Activated CD8-positive, alpha-beta memory T cell treated with anti-CD3 and anti-CD28 coated beads, Interleukin-2, amount 50 U/mL, for 48 hours (primary cell): ENCODE measurements at regions not wholly inside any gene's neighbourhood (a gene's known extent, or its start where the extent isn't known, plus 50 kb on each side); places are given as distances from the start of the nearest gene placed in this dataset.

ENCODE experiments used
- DNase-seq: peaks from one replicate; pipeline ENCODE4 v3.0.0-alpha.2; 2020

DNA sequence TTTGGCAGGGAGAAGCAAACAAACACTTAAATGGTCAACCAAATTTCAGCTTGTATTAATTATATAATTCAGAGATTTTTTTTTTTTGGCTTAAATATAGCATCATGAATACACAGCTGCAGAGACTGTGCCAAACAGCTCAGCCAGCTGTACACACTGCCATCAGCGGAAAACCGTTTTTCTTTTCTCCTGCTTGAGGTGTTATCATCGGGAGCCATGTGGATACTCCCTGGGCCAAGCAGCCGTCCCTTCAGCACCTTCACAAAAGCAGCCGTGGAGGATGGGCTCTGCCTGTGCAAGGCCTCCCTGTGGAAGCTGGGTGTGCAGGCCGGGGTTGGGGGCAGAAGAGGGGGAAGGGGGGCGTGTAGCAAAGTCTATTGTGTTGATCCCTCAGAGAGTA lies 85.0 kb downstream of the NUF2 start:
- DNase-seq: no peak

DNA sequence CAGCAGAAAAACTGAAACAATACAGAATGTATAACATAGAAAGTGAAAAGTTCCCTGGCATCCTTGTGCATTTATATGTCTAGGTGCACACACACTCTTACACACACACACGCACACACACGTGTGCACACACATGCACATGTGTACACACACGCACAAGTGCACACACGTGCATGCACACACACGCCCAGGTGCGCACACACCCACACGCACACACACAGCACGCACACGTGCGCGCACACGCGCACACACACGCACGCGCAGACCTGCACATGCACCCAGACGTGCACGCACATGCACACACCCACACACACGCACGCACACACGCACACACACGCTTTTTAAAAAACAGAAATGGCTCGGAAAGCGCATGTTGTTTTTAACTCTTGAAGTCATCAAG lies 86.5 kb downstream of the NUF2 start:
- no peak for DNase-seq

DNA sequence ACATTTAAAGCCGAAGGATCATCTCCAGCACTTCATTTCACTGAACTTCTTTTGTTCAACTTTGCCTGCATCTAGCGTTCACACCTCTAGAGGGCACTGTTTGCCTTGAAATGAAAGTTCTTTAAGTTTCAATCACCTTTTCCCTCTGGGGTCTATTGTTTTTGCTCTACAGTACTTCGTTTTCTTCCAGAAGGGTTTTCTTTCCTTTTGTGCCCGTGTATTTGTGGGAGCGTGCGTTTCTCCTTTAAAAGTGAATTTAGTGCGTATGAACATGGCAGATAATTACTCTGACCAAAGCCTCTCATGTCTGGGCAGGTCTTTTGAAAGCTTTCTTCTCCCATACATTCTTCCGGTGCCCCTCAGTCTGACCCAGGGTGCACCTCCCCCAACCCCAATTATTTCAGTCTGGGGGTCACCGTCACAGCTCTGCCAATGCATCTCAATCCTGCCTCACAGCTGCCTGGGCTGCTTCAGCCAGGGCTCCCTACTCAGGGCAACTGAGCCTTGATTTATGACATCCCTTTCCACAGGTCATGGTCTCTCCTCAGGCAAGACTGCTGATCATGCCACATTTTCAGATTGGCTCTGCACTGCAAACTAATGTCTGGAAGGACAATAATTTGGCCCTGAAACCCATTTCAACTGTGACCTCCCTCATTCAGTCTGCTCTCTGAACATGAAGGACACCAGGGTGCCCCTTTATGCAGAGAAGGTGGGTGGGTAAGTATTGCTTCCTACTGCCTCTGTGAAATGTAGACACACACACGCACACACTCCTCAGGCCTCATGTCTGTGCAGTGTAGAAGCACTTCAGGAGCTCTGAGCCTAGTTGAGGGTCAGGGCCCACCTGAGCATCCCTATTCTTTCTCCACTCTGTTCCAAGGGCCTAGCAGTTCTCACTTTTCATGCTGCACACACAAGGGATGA lies 88.6 kb downstream of the NUF2 start:
- peak; percentile 57 for DNase-seq

DNA sequence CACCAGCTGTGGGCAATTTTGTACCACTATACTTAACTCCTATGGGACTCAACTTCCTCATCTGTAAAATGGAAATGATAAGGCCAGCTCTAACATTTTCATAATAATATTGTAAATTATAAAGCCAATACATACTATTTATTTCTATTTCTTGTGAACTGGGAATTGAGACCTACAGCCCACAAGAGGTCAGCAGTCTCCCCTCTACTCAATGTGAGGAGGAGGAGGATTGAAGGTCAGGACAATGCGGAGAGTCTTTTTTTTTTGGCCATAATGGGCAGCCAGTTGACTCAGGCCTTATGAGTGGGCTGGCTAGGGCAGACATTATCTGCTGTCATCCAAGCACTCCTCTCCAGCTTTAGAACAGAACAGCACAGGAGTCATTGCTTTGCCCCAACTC lies 90.5 kb downstream of the NUF2 start:
- DNase-seq: no peak

DNA sequence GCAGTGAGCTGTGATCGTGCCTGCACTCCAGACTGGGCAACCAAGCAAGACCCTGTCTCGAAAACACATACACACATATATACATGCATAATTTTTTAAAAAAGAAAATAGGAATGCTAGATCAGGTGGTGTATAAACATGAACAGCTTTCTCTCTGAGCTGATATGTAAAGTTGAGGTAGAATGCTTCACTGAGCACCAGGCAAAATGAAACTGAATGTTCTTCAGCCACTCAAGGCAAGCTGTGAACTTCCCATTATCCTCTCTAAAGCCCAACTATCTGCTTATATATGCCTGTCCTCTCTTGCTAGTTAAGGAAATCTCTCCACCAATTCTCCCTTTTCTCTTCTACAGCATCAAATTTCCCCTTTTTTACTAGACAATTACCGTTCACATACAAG lies 93.0 kb downstream of the NUF2 start:
- no peak for DNase-seq

DNA sequence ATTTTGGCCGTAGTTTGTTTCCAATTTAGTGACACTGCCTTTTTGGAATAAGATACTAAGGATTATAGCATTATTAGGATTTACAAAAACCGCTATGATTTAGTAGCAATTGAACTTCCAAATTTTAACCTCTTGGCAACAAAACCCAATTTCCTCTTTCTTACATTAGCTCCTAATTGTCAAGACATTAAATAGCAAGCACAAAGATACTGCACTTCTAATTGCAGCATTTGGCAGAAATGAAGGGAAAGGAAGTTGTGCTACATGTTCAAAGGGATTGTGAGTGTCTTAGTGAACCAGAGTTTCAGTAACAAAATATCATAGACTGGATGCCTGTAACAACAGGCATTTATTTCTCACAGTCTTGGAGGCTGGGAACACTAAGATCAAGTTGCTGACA lies 99.9 kb downstream of the NUF2 start:
- DNase-seq: no peak

DNA sequence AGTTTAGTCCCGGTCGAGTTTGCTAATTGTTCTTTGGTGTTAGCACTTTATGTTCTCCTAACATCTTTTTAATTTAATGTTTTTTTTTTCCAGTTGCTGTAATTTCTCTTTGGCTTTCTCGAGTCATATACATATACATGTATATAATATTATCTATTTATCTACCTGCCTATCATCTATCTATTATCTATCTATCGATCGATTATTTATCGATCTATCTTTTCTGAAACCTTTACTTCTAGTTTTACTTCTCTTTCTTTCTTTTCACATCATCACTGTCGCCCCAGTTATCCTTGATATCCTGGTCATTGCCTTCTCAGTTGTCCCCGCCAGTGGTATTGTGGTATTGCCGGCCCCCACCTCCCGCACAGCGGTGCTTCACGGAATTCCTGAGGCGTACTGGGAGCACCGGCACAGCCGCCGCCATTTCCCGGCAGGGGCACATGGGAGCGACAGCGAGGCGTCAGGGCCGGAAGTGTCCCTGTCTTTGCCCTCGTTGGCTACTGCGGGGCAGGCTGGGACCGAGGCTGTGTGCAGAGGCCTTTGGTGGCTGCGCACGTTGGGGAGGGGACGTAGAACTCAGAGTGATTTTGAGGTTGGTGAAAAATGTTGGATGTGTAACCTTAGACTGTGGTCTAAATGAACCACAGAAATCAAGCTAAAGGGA lies 101.1 kb downstream of the NUF2 start:
- no peak for DNase-seq

DNA sequence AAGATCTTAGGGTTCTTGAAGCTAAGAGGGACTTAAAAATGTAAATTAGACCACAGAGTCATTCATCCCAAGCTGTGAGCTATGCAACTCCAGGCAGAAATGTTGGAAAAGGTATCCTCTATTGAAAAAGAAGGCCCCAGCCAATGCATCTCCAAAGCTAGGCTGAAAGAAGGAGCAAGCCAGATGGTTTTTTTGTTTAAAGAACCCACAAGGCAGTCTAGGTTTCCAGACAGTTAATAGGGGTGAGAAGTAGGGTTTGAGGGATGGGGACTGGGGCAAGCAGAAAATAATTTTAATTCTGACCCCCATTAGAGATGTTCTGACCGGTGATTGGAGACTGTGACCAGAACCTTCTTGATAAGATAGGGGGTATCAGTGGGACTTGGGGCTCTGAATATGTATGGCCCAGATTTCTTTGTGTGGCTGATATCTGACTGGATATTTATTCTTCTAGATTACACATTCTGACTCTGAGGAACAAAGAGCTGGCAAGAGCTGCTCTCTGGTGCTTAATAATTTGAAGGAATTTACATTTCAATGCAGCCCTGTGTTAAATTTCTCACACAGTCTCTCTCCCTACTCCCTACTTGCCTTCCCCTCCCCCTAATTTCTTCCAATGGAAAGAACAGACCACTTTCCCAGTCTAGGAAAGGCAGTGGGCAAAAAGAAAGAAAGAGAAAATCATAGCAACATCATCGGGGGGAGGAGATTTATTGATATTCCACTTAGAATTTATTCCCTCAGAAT lies 104.9 kb downstream of the NUF2 start:
- DNase-seq: no peak

DNA sequence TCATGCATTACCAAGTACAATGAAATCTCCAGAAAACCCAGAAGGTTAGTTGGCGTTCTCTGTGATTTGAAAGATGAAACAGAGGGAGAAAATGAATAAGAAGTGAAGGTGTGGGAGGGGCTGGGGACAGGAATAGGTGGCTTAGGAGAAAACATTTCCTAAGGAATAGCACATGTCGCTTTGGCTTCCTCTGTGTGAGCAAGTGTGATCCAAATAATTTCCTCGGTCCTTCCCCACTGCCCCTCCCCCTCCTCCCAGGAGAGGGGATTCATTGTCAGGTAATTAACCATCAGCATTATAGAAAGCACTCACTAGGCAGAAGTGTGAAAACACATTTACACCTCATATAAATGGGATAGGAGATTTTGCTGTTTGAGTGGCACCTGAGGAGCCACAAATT lies 105.5 kb downstream of the NUF2 start:
- no peak for DNase-seq

DNA sequence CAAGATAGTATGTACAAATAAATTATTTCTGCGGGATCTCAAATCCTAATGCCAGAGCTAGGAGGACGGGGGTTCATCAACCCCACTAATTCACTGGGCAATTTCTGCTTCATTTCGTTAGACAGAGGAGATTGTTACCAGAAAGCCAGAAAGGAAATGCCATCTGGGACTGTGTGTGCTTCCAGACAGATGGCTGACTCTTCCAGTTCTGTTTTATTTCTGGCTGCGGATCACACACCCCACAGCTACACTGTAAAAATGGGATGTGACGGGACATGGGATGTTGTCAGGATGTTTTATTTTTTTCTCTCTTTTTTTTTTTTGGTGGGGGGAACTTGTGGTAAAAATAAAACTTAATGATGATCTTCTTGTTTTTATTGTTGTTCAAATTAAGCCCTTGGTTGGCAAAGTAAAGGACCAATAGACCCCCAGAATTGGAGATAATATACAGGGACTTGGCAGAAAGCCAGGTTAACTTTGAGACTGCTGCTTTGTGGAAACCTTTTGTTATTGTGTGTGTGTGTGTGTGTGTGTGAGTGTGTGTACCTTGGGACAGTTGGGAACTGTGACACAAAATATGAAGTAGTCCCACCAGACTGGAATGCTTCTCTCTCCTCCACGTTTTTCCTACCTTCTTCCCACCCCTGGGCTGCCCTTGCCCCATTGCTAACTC lies 114.5 kb downstream of the NUF2 start:
- DNase-seq: no peak

DNA sequence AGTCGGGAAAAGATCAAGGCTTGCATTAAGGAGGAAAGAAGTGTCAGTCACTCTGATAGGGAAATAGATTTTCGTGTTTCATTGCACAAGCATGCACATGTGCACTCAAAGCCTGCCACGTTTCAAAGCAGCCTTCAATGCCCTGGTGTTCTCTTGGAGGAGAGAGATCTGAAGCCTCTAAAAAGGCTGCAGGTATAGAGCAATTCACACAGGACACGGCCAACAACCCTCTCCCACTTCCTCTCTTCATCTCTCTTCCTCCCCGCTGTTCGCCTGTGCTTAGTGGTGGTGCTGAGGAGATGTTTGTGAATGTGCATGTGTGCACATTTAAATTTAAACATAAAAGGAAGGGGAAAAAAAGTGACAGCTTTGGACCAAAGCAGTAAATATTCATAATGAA lies 117.7 kb downstream of the NUF2 start:
- DNase-seq: no peak

DNA sequence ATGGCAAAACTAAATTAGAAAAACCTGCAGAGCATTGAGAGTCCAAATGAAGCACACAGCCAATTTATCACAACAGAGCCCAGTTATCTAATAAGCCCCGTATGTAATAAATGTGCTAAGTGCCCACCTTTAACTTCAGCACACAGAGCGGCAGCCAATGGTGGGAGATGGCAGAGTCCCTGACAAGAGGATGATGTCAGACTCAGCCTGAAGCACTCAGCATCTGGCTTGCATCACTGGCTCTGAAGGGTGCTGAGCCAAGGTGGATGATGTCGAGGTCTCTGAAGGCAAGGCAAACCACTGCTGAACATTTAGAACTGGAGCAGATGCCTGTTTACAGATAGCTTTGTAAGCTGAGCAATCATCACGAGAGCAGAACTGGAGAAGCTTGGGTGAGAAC lies 118.3 kb downstream of the NUF2 start:
- DNase-seq: no peak

DNA sequence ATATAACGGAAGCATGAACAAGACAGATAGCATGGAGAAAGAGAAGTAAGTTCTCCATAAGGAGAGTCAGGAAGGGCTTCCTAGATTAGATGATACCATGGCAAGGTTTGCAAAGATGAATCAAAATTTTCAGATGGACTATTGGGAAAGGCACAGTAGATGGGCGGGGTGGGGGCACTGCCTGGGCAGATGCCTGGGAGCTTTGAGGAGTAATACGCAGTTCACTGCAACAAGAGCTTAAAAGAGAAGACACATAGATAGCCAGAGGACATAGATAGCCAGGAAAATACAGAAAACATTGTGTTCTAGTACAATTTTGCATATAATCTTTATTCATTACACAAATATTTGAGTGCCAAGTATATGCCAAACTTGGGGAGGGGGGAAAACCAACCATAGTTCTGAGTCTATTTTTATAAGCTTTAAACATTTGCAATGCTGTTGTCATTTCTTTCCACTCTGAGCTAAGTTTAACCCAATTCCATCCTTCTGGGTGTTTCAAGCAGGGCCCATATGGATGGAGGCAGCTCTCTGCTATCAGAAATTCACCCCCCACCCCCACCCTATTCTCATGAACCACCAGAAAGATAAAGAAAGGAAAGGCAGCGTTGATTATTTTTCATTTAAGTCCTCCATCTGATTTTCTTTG lies 120.6 kb downstream of the NUF2 start:
- no peak for DNase-seq

DNA sequence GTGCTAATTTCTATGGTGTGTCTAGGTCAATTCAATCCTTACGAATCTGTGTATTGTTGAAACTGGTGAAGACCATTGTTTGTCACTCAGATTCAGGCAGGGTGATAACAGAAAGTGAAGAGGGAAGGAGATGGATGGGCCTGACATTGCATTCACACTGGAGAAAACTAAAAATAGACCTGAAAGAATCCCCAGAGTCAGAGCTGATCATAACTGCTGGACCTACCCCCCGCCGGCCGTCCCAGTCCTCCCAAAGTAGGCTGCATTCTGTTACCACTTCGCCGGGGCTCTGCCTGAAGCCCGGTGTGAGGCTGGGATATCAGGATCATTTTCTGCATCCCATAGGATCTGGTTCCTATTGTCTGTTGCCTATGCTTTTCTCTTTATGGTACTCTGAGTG lies 121.1 kb downstream of the NUF2 start:
- no peak for DNase-seq

DNA sequence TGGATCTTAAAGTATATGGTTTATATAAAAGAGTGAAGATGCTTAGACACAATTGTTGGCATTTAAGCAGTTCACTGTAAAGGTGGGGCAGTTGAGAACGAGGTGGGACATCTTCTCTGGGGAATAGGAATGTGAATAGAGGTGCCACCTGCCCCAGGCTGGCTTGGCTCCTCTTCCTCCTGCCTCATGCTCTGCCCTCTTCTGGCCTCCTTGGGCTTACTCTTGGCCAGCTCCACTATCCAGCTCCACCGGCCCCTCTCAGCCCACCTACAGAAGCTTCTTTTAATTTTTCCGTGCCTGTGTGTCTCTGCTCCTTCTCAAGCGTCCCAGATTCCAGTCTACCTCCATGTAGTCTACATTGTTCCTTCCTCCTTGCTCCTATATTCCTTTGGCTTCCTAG lies 122.1 kb downstream of the NUF2 start:
- no peak for DNase-seq

DNA sequence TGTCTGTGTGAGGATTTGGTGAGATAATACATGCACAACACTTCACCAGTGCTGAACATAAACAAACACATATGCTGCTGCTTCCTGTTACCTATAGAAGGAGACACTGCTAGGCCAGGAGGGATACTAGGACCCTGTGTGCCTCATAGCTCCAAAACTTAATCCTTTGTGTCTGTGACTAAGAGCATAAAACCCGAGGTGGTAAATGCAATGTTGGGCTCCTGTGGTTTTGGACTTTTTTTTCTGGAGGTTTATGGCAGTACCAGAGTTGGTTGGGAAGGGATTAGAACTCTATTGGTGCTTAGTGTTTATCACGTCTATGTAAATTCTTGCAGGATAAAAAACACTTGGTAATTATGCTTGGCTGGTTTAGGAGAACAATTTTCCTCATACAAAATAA lies 122.9 kb downstream of the NUF2 start:
- no peak for DNase-seq

DNA sequence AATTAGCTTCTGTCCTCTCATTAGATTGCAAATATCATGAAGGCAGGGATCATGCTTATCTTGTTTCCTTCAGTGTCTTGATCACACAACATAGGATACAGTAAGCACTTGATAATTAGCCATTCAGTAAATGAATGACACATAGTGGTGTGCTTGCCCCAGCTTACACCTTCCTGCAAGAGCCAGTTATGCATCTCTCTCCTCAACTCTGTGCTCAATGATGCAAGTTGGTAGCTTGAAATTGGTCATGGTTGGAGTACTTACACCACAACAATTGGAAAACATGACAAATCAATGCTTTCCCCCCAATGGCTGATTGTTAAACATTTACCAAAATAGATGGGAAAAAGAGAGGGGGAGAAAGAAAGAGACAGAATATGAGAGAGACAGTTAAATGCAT lies 129.2 kb downstream of the NUF2 start:
- no peak for DNase-seq

DNA sequence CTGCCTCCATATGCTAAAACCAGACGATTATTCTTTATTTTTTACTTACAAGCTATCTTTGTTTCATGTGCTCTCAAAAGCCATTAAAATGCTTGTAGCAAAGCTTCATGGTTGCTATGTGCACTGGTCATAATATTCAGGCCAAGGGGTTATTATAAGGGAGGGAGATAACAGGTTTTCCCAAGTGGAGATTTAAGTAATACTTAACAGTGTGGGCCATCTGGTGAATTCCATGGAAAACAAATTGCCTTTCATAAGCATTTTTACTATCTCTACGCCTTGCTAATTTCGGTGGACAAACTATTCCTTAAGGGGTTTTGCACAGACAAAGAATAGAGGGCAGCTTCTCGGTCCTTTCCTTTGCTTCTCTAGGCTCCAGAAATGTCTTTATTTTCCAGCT lies 137.8 kb downstream of the NUF2 start:
- no peak for DNase-seq

DNA sequence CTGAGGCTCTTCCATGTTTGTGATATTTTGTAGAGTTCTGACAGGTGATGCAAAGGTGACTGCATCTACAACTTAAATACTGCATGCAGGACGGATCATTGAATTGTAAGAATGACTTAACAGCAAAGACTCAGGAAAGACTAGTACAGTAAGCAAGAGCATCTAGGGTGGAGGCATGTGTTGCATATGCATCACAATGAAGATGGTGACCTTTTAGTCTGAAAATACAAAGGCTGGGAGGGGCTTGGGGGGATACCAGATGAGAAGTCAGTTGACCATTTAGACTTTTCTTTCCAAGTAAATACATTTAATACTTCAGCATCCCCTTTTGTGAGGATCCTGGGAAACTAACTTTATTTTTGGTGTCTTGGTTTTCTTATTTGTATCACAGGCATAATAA lies 145.5 kb downstream of the NUF2 start:
- no peak for DNase-seq

DNA sequence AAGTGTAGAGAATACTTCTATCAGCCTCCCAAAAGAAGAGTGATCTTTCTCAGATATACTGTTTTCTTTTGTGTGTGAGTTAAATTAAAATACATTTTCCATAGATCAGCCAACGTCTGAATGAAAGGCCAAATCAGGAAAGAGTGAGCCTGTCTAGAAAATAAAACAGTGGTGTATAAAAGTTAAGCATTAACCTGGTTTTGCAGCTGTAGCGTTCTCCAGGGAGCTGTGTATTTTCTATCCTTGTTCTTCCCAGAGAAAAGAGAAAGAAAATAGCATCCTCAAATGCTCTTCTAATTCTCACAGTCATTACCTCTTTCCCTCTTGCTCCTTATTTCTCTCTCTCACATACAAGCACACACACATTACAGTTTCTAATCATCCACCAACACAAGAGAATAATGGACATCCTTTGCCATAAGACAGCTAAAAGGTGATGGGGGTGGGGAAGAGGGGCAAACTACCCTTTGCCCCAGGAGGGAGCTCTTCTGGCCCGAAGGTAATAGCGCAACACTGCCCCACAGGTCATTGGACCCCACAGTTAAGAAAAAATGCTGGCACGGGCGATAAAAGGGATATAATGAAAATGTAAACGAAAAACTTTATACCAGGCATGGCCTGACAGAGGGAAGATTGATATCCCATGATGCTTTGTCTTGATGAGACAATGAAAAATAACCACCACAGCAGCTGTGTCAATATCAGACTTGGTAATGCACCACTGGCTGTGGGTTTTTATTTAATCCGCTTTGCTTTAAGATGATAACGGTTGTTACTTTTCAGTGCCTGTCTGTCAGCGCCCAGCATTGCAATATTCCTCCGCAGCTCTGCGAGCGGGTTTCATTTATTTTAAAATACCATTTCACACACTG lies 150.3 kb downstream of the NUF2 start:
- no peak for DNase-seq

DNA sequence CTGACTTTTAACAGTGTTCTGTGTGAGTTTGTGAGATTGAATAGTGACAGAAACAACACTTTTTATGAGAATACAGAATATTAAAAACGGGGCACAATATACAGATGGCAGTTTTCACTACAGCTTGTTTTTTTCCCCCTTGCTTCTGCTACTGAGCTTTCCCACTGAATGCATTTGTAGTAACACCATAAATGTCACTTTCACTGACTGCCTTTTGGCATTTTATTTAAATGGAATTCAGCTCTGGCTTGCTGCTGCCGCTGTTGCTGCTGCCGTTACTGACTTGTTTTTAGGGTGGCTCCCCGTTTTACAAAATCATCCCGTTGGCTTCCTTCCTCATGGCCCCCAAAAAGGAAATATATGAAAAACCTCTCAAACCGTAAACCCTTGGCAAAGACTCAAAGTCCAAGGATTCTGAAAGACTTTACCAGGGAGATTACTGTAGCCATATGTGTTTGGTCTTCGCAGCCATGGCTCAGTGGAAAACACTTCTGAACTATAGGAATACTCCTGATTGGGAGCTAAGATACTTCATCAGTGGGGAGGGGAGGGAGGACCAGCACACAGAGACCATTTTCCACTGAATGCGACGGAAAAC lies 151.0 kb downstream of the NUF2 start:
- DNase-seq: no peak
